Forelimb muscle (tissue), 1 donor: ENCODE measurements at regions not wholly inside any gene's neighbourhood (a gene's known extent, or its start where the extent isn't known, plus 50 kb on each side); places are given as distances from the start of the nearest gene placed in this dataset.

ENCODE experiments used
- DNase-seq: peaks from one replicate; pipeline ENCODE4 v3.0.0-alpha.2; 2013; ENCODE audit warnings: low read depth

GRCh38 chr9:120212853-120213200 lies 367.1 kb downstream of the CDK5RAP2 start:
- DNase-seq, result no peak

- no peak for DNase-seq
Measured at GRCh38 chr9:120212153-120212852, 367.7 kb downstream of the CDK5RAP2 start.

GRCh38 chr9:120210274-120210673 lies 369.7 kb downstream of the CDK5RAP2 start:
- DNase-seq, result no peak

GRCh38 chr9:120202856-120203654 lies 376.9 kb downstream of the CDK5RAP2 start:
- no peak for DNase-seq

- DNase-seq, result no peak
Measured at GRCh38 chr9:120198027-120198426, 381.9 kb downstream of the CDK5RAP2 start.

- no peak for DNase-seq
Measured at GRCh38 chr9:120197605-120198004, 382.4 kb downstream of the CDK5RAP2 start.

- DNase-seq, result no peak
Measured at GRCh38 chr9:120191141-120191540, 388.8 kb downstream of the CDK5RAP2 start.

GRCh38 chr9:120187758-120188157 lies 392.2 kb downstream of the CDK5RAP2 start:
- DNase-seq, result no peak

GRCh38 chr9:120186276-120186675 lies 393.7 kb downstream of the CDK5RAP2 start:
- DNase-seq, result no peak

- no peak for DNase-seq
Measured at GRCh38 chr9:120184266-120184665, 395.7 kb downstream of the CDK5RAP2 start.

GRCh38 chr9:120183615-120184014 lies 396.4 kb downstream of the CDK5RAP2 start:
- DNase-seq, result no peak

- DNase-seq, result no peak
Measured at GRCh38 chr9:120182011-120182410, 398.0 kb downstream of the CDK5RAP2 start.

- no peak for DNase-seq
Measured at GRCh38 chr9:120177121-120177520, 402.8 kb downstream of the CDK5RAP2 start.

- no peak for DNase-seq
Measured at GRCh38 chr9:120175031-120175430, 404.9 kb downstream of the CDK5RAP2 start.

- no peak for DNase-seq
Measured at GRCh38 chr9:120161776-120162175, 418.2 kb downstream of the CDK5RAP2 start.

- DNase-seq, result peak; percentile 14
Measured at GRCh38 chr9:120158221-120158620, 421.7 kb downstream of the CDK5RAP2 start.

GRCh38 chr9:120156376-120156775 lies 423.6 kb downstream of the CDK5RAP2 start:
- DNase-seq, result no peak

- DNase-seq, result no peak
Measured at GRCh38 chr9:120153258-120153657, 426.7 kb downstream of the CDK5RAP2 start.

- DNase-seq, result peak; percentile 5
Measured at GRCh38 chr9:120152295-120152694, 427.7 kb downstream of the CDK5RAP2 start.

GRCh38 chr9:120151806-120152205 lies 428.2 kb downstream of the CDK5RAP2 start:
- no peak for DNase-seq

GRCh38 chr9:120151149-120151548 lies 428.8 kb downstream of the CDK5RAP2 start:
- DNase-seq, result no peak

GRCh38 chr9:120138955-120139354 lies 441.0 kb downstream of the CDK5RAP2 start:
- no peak for DNase-seq

GRCh38 chr9:120137186-120137840 lies 442.7 kb downstream of the CDK5RAP2 start:
- DNase-seq, result no peak
